Upper lobe of left lung (tissue), 6 donors: ENCODE measurements at regions not wholly inside any gene's neighbourhood (a gene's known extent, or its start where the extent isn't known, plus 50 kb on each side); places are given as distances from the start of the nearest gene placed in this dataset.

Source experiments
- ATAC-seq, 2 donors: fragments of 200-7000 bp; cut with Tn5 transposase; one replicate each; pipeline ENCODE4 v1.9.1; 2022; ENCODE audit warnings: mild to moderate bottlenecking in 2 of 2, moderate library complexity in 2 of 2; ENCODE audit not compliant: low FRiP score in 2 of 2
- DNase-seq, 2 donors: peaks; one replicate each; pipeline ENCODE4 v3.0.0-alpha.2; 2019 to 2020
- H3K27ac ChIP-seq, 4 donors: fragments of 200-600 bp; sonication (generic); one replicate each; pipeline ENCODE4 v1.5.1; 2016 to 2019
- H3K27me3 ChIP-seq, 4 donors: fragments of 200-600 bp; sonication (generic); one replicate each; pipeline ENCODE4 v1.5.1; 2017 to 2019
- H3K36me3 ChIP-seq, 4 donors: fragments of 200-600 bp; sonication (generic); one replicate each; pipeline ENCODE4 v1.5.1; 2016 to 2019
- H3K4me1 ChIP-seq, 4 donors: fragments of 200-600 bp; sonication (generic); one replicate each; pipeline ENCODE4 v1.5.1; 2018 to 2019
- H3K4me3 ChIP-seq, 4 donors: fragments of 200-600 bp; sonication (generic); one replicate each; pipeline ENCODE4 v1.5.1; 2017 to 2019; ENCODE audit warnings: mild to moderate bottlenecking in 2 of 4, moderate library complexity in 1 of 4
- H3K9me3 ChIP-seq, 4 donors: fragments of 200-600 bp; sonication (generic); one replicate each; pipeline ENCODE4 v1.5.1; 2018 to 2019
- EP300 ChIP-seq, 4 donors: sonication (generic); formaldehyde crosslinking; IDR thresholded peaks; one replicate each; pipeline ENCODE4 v1.5.1; 2017; ENCODE audit warnings: antibody characterized with exemption in 4 of 4, control low read depth in 2 of 4
- POLR2A ChIP-seq, 4 donors: fragments of 450-650 bp; IDR thresholded peaks; one replicate each; pipeline ENCODE4 v1.5.1; 2016 to 2017; ENCODE audit warnings: antibody characterized with exemption in 4 of 4, mild to moderate bottlenecking in 2 of 4
- POLR2AphosphoS5 ChIP-seq, 2 donors: sonication (generic); formaldehyde crosslinking; IDR thresholded peaks; one replicate each; pipeline ENCODE4 v1.5.1; 2017; ENCODE audit warnings: antibody characterized with exemption in 2 of 2
- WGBS, 2 donors: methylation state at CpG; one replicate each; pipeline ENCODE4 v1.1.5; 2017 to 2018; 5-methylcytosine and 5-hydroxymethylcytosine counted together
- TF ChIP-seq, protein P1 (sequence below), 6 experiments: fragments of 450-650 bp in 4 of 6; fragments of 200-600 bp in 2 of 6; sonication (generic) in 2 of 6; IDR thresholded peaks; one replicate each; pipeline ENCODE4 v1.5.1; 2016 to 2019; ENCODE audit warnings: antibody characterized with exemption in 6 of 6
- donor health status: DM: no; HTN: no; CAD: no; lungs with moderate emphysema.
- donor health status: DM: no; HTN: yes; CAD: no; lungs with severe emphysema.

DNA sequence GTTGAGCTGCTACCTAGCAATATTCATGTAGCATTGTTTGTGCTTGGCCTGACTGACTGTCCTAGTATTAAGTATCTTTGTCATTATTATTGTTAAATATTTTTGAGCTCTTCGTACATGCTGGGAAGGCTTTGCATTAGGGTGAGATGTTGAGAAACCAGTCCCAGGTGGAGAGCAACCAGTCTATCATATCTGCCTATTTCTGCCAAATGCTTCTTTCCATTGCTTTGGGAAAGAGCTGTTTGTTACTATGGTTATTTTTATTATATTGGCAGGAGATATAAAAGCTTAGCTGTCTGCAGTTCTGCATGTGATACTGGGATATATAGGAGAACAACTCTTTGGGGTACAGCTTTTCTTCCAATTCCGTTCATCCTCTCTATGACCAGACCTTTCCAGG lies 85.1 kb downstream of the CLDN17 start:
- 81 to 90% methylated on average over 2 of the region's 2 CpGs for WGBS, 2 donors

DNA sequence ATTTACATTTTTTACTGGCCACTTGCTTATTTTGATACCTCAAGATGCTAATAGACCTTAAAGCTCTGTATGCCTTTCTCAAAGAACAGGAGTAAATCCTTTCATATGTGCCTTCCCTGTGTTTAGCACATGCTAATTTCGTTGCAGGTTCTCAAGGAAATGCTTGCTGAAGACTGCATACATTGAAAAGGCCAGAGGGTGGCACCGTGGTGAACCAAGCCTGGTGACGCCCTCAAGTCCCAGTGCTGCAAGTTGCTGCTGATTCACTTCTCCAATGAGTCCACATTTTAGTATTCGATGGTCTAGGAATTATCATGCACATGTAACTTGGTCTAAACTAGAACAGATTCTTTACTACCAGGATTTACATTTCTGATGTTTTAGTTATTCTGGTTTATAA lies 94.1 kb downstream of the CLDN17 start:
- Histone ChIP-seq H3K27ac (no peak overlapping the region), H3K9me3 (peaks cover 0 to 7% (median 0%) of the 10 kb centered on the region in 4 donors), H3K4me3 (no peak overlapping the region), H3K27me3 (no peaks in the 10 kb centered on the region), H3K4me1 (no peaks in the 10 kb centered on the region), H3K36me3 (no peaks in the 10 kb centered on the region)
- no peak for TF ChIP-seq POLR2AphosphoS5 (IDR thresholded peaks at IDR 0.05)
- TF ChIP-seq, protein P1, sequence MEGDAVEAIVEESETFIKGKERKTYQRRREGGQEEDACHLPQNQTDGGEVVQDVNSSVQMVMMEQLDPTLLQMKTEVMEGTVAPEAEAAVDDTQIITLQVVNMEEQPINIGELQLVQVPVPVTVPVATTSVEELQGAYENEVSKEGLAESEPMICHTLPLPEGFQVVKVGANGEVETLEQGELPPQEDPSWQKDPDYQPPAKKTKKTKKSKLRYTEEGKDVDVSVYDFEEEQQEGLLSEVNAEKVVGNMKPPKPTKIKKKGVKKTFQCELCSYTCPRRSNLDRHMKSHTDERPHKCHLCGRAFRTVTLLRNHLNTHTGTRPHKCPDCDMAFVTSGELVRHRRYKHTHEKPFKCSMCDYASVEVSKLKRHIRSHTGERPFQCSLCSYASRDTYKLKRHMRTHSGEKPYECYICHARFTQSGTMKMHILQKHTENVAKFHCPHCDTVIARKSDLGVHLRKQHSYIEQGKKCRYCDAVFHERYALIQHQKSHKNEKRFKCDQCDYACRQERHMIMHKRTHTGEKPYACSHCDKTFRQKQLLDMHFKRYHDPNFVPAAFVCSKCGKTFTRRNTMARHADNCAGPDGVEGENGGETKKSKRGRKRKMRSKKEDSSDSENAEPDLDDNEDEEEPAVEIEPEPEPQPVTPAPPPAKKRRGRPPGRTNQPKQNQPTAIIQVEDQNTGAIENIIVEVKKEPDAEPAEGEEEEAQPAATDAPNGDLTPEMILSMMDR (IDR thresholded peaks at IDR 0.05), result peak in 2 of 6 experiments; percentile 43
- 21 to 26% methylated on average over 4 of the region's 4 CpGs for WGBS, 2 donors
- no peak for DNase-seq
- peak in 1 of 2 donors; percentile 39 for ATAC-seq

More for the DNA sequence above, 85.1 kb downstream of the CLDN17 start:
- no peak overlapping the region for H3K4me3 ChIP-seq
- no peaks in the 10 kb centered on the region for H3K36me3 ChIP-seq
- no peak for DNase-seq
- no peaks in the 10 kb centered on the region for H3K27me3 ChIP-seq
- peaks cover 0 to 6% (median 0%) of the 10 kb centered on the region in 4 donors for H3K9me3 ChIP-seq
- H3K27ac ChIP-seq, result no peak overlapping the region
- no peak for ATAC-seq
- H3K4me1 ChIP-seq, result no peaks in the 10 kb centered on the region
- no peak for TF ChIP-seq POLR2AphosphoS5 (IDR thresholded peaks at IDR 0.05)
- TF ChIP-seq, protein P1 (IDR thresholded peaks at IDR 0.05), result no peak

DNA sequence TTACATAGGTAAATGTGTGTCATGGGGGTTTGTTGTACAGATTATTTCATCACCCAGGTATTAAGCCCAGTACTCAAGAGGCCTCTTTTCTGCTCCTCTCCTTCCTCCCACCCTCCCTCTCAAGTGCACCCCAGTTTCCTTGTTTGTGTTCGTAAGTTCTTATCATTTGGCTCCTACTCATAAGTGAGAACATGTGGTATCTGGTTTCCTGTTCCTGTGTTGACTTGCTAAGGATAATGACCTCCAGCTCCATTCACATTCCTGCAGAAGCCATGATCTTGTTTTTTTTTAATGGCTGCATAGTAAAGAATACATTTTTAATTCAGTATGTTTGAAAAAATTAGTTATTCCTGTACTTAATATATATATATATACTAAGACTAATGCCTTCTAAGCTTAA lies 107.7 kb downstream of the CLDN17 start:
- no peaks in the 10 kb centered on the region for H3K27me3 ChIP-seq
- no peak overlapping the region for H3K4me3 ChIP-seq
- no peaks in the 10 kb centered on the region for H3K36me3 ChIP-seq
- 0 to 12% methylated on average over 1 of the region's 1 CpG for WGBS, 2 donors
- ATAC-seq (no peak), DNase-seq (peak in 1 of 2 donors; percentile 31)
- TF ChIP-seq, protein P1 (IDR thresholded peaks at IDR 0.05), result no peak
- TF ChIP-seq POLR2AphosphoS5 (IDR thresholded peaks at IDR 0.05), result no peak
- no peak for TF ChIP-seq POLR2A (IDR thresholded peaks at IDR 0.05)
- peak in 1 of 4 donors; percentile 63 for TF ChIP-seq EP300 (IDR thresholded peaks at IDR 0.05)
- H3K4me1 ChIP-seq, result no peaks in the 10 kb centered on the region
- H3K9me3 ChIP-seq, result peaks cover 0 to 4% (median 0%) of the 10 kb centered on the region in 4 donors
- no peak overlapping the region for H3K27ac ChIP-seq

DNA sequence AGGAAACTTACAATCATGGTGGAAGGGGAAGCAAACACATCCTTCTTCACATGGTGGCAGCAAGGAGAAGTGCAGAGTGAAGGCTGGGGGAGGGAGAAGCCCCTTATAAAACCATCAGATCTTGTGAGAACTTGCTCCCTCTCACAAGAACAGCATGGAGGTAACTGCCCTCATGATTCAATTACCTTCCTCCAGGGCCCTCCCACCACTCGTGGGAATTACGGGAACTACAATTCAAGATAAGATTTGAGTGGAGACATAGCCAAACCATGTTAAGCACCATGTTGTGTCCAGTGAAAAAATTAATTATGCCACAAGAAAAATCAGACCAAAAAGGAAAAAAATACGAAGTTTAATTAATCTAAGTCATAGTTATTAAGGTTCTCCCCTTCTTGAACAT lies 109.5 kb downstream of the CLDN17 start:
- DNase-seq, result no peak
- WGBS, 2 donors, result 66 to 73% methylated on average over 3 of the region's 3 CpGs
- no peak overlapping the region for H3K27ac ChIP-seq
- H3K4me1 ChIP-seq, result no peaks in the 10 kb centered on the region
- peaks cover 0 to 4% (median 0%) of the 10 kb centered on the region in 4 donors for H3K9me3 ChIP-seq
- ATAC-seq, result no peak
- TF ChIP-seq POLR2A (IDR thresholded peaks at IDR 0.05), result no peak
- no peak for TF ChIP-seq POLR2AphosphoS5 (IDR thresholded peaks at IDR 0.05)
- TF ChIP-seq, protein P1 (IDR thresholded peaks at IDR 0.05), result no peak
- TF ChIP-seq EP300 (IDR thresholded peaks at IDR 0.05), result no peak
- peak overlapping the region in 1 of 4 donors; percentile 5 for H3K4me3 ChIP-seq
- no peaks in the 10 kb centered on the region for H3K36me3 ChIP-seq
- H3K27me3 ChIP-seq, result no peaks in the 10 kb centered on the region

DNA sequence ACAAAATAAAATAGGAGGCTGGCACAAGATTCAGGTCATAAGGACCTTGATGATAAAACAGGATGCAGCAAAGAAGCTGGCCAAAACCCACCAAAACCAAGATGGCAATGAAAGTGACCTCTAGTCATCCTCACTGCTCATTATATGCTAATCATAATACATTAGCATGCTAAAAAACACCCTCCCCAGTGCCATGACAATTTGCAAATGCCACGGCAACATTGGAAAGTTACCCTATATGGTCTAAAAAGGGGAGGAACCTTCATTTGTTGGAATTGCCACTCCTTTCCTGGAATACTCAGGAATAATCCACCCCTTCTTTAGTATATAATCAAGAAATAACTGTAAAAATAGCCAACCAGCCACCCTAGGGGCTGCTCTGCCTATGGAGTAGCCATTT lies 108.8 kb upstream of the GRIK1 start:
- H3K27ac ChIP-seq, result no peak overlapping the region
- no peaks in the 10 kb centered on the region for H3K27me3 ChIP-seq
- H3K9me3 ChIP-seq, result no peaks in the 10 kb centered on the region
- WGBS, 2 donors, result 86 to 91% methylated on average over 1 of the region's 1 CpG
- no peaks in the 10 kb centered on the region for H3K4me1 ChIP-seq
- no peaks in the 10 kb centered on the region for H3K36me3 ChIP-seq
- no peak for DNase-seq
- ATAC-seq, result no peak
- H3K4me3 ChIP-seq, result no peak overlapping the region
- TF ChIP-seq POLR2A (IDR thresholded peaks at IDR 0.05) (no peak), POLR2AphosphoS5 (IDR thresholded peaks at IDR 0.05) (no peak), EP300 (IDR thresholded peaks at IDR 0.05) (no peak)
- TF ChIP-seq, protein P1 (IDR thresholded peaks at IDR 0.05), result no peak
